GM12878 (cell line): ENCODE measurements at regions not wholly inside any gene's neighbourhood (a gene's known extent, or its start where the extent isn't known, plus 50 kb on each side); places are given as distances from the start of the nearest gene placed in this dataset.

Experiments used
- EZH2 ChIP-seq: IDR thresholded peaks from 2 replicates; pipeline ENCODE4 v1.6.1; 2012; ENCODE audit warnings: low read depth, mild to moderate bottlenecking, control low read depth, inconsistent platforms, low read length, borderline replicate concordance; ENCODE audit not compliant: control insufficient read depth
- HDAC6 ChIP-seq: fragments of 200-600 bp; sonication (generic); IDR thresholded peaks from one replicate; pipeline ENCODE4 v1.8.0; 2017; ENCODE audit warnings: antibody characterized with exemption; ENCODE audit not compliant: unreplicated experiment
- REST ChIP-seq: IDR thresholded peaks from 2 replicates; pipeline ENCODE4 v1.6.1; 2012; ENCODE audit warnings: mild to moderate bottlenecking, low read depth, low read length

- TF ChIP-seq EZH2 (no peak), REST (no peak), HDAC6 (no peak)
Observed at GRCh38 chr11:91156041-91156440, 933.2 kb upstream of the CHORDC1 start.
